T-helper 2 cell treated with Interferon-gamma antibody and Interleukin-4, amounts not matched to agents 100 ng/mL and 5 ng/mL, for 36 hours (primary cell): ENCODE measurements at regions not wholly inside any gene's neighbourhood (a gene's known extent, or its start where the extent isn't known, plus 50 kb on each side); places are given as distances from the start of the nearest gene placed in this dataset.

Experiments
- intact Hi-C: fragments of 100-400 bp; cut with micrococcal nuclease; formaldehyde crosslinking; loops from one replicate; pipeline ENCODE4 v1.15.1; 2023

DNA sequence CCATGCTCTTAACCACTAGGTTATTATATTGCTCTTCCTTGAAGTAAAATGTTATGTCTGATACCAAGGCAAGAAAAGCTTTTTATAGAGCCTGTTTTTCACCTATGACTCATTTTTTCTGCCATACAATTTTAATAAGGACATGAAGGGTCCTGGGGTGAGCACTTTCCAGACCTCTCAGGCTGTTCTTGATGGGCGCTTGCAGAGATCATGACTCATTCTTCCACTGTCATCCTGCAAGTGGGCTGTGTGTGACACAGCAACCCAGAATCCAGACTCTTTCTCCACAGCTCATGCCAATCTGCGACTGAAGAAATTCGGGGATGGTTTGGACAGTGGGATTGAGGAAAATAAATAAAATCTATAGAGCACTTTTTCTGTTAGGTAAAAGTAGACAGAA, 506.7 kb upstream of the NBEA start:
- intact Hi-C loops = no loop called here

- intact Hi-C loops = no loop called here
These were observed 504.2 kb upstream of the NBEA start for GRCh38 chr13:34437873-34438272.

DNA sequence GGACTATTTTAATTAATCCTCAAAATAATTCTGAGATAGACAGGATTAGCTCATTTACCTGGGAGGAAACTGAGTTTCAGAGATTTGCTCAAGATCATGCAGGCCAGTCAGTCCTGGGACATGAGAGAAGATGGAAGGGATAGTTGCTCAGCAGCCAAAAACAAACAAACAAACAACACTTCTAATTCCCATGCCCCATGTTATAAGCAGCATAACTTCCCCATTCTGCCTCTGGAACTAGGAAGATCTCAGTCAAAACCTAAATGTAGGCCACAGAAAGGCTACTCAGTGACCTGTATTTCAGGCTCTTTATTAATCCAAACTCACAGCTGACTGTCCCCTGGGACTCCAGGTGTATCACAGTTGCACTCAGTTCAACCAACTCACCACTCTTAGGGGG, 489.2 kb upstream of the NBEA start:
- intact Hi-C loops = no loop called here

GRCh38 chr13:34458756-34459715, 483.0 kb upstream of the NBEA start:
- intact Hi-C loops = no loop called here

DNA sequence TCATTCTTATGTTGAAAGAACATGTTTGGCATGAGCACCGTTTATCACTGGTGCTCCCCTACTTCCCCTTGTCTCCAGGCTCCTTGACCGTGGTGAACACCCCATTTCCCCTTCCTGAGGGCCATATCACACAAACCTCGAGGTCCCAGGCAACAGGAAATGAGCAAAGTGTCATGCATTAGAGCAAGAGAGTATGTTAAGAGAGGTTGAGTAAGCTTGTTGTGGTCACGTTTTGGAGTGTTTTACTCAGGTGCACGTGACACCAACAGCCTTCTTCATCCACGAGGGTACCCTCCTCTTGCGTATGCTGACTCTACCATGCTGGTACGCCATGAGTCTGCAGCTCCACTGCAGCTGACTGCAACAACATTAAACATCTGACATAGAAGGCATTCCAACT, 482.2 kb upstream of the NBEA start:
- intact Hi-C loops = no loop called here

DNA sequence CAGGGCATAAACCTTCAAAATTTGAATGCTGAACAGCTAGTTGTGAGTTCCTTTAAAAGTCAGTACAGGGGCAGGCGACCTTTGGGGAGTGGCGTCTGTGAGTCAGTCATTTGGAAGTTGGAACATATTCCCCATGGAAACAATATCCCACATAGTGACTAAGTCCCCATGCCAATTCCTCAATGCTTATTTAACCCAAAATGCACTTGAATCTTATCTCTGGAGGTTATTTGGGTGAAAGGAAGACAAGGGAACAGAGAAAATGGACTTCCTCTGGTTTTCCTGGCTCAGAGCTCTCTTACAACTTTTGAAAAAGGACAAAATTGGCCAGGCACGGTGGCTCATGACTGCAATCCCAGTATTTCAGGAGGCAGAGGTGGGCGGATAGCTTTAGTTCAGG, 479.2 kb upstream of the NBEA start:
- intact Hi-C loops = no loop called here

DNA sequence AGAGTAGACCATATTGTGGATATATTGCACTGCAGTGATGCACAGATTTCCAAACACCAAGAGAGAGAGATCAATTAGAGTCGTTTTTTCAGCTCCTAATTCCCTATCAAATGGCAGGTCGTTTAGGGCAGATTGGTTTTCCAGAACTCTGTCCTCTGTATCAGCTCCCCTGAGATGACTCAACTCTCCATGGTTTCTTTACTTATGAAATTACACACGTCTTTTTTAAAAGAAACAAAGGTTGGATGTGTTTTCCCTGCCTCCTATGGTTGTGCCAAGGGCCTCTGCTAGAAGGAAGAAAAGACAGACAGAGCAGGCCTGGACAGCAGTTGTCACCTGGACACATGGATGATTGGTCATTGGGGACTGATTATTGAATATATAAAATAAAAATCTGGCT, 478.1 kb upstream of the NBEA start:
- intact Hi-C loops = no loop called here

DNA sequence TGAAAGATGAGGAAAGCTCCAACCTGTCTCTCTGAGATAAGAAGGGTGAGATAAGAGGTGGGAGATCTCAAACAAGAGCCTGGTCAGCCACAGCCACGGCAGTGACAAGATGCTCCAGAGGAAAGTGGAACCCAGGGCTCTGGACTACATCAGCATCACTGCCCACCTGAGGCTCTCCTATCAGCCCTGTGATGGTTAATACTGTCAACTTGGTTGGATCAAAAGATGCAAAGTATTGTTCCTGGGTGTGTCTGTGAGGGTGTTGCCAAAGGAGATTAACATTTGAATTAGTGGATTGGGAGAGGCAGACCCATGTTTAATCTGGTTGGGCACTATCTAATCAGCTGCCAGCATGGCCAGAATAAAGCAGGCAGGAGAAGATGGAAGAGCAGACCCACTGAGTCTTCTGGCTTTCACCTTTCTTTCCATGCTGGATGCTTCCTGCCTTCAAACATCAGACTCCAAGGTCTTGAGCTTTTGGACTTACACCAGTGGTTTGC, 476.6 kb upstream of the NBEA start:
- intact Hi-C loops = no loop called here

DNA sequence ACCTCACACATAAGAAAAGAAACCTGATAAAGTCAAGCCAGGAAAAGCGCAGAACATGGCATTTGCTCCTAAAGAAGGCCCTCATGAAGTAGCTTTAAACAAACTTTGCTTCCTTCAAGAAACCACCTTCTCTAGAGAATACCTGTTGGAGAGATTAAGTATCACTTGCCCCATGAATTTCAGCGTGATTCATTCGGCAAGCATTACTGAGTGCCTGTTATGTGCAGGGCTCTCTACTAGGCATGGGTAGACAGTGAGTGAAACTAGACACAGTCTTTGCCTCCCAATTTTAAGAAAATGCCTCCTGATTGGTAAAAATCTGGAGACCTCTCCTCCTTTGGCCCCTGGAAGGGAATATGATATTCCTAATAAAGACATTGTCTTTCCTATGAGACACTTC, 475.8 kb upstream of the NBEA start:
- intact Hi-C loops = no loop called here

DNA sequence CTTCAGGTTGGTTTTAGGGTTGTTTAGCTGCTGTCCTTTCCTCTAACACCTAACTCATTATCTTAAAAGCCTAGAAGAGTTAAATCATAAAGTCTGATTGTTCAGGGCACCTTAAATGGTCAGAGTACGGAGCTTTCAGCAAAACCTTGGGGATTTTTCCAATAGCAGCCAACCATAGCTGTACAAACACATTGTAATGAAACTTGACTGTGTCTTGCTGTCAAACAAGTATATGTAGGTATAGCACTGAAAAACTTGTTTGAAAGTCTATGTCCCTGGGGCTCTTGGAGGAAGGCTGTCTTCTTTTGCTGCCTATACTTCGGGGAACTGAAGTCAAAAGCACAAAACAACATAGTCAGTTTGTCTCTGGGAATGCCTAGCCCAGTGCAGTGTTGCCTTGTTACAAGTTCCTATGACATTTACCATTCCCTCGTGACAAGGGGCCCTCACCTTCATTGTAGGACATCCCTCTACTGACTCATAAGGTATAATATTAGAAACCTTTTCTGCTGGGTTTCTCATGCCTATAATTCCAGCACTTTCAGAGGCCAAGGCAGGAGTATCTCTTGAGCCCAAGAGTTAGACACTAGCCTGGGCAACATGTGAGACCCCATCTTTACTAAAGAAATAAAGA, 474.5 kb upstream of the NBEA start:
- intact Hi-C loops = no loop called here

DNA sequence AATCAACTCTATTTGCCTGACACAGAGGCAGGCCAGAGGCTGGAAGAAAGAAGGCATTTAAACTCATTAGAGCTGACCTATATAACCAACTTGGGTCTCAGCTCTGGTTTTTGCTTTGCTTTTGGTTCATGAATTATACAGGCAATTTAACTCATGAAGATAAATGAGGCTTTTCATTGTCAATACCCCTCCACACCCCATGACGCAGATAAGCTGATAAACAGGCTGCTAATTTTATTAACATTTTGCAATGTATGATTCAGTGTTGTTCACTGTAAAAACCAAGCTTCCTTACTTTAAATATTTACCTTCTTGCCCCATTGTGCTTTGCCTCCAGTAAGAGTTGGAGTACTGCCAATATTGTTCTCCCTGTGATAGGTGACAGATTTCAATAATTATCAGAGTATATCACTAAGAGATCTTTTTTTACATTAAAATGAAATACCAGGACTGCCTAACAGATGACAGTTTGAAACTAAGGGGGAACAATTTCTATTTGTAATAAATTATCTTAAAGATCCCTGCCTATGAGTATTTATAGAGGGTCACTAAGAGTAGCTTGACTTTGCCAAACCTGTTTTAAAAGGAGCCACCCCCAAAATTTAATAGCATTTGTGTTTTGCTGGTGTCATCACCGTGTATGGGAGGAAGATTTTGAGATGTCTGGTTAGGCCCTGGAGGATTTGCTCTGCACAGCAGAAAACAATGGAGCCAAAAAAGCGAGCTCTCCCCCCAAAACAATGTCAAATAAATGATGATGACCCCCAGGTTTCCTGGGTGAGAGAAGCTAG, 472.7 kb upstream of the NBEA start:
- intact Hi-C loops = no loop called here

GRCh38 chr13:34474187-34474868, 467.7 kb upstream of the NBEA start:
- intact Hi-C loops = no loop called here

GRCh38 chr13:34478376-34478775, 463.7 kb upstream of the NBEA start:
- intact Hi-C loops = no loop called here

DNA sequence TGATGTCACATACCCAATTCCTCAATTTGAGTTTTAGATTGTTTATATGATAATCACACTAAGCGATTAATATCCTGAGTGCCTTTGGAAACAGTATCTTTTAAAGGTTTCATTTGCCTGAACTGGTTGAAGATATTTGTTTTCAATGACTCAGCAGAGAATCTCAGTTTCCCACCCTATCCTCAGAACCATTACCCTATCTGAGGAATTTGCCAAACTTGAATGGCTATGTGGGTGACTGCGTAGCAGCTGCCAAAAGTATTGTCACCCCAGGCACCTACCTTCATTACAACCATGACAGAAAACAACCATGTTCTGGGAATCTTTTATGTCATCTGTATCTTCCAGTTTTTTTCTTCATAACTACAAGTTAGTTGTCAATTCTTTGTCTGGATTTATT, 440.1 kb upstream of the NBEA start:
- intact Hi-C loops = no loop called here

DNA sequence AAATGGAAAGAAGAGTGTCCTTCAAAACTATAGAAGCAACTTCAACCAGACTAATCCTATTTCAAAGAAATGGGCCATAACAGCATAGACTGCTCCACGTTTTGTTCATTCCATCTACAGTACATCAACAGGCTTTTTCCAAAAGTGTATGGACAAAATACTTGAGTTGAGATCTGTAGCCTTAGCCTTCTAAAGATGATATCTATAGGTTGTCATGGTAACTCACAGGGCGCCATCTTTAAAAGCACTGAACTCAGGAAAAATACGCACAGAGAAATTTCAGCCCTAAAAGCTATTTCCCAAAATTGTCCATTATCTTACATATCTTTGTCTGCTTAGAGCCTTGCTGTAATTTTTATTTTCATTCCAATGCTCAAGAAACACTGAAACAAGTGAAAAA, 439.4 kb upstream of the NBEA start:
- intact Hi-C loops = no loop called here

GRCh38 chr13:34506796-34507195, 435.3 kb upstream of the NBEA start:
- intact Hi-C loops = no loop called here

DNA sequence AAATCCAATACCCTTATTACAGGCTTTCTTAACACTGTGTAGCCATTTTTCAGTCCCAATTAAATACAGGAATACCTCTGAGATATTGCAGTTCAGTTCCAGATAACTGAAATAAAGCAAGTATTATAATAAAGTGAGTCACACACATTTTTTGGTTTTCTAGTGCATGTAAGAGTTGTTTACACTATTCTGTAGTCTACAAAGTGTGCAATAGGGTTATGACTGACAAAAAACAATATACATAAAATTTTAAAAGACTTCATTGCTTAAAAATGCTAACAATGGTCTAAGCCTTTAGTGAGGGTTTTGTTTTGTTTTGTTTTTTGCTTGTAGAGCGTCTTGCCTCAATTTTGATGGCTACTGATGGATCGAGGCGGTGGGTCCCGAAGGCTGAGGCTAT, 434.4 kb upstream of the NBEA start:
- intact Hi-C loops = no loop called here

DNA sequence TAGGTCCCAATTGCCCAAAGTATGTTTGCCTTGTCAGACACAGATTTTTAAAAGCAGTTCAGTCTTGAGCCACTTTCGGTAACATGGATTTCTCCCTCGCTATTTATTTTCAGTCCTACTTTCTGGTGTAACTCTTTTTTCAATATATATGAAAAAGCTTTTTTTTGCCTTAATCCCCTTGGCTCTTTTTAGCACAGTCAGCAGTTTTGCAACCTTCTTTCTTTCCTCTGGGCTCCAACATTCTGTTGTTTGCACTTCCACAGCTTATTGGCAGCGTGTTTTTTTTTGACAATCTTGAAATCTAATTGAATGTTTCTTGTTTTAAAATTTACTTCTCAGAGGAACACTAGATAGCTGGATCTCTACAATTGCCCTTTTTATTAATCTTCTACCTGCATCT, 429.3 kb upstream of the NBEA start:
- intact Hi-C loops = no loop called here

DNA sequence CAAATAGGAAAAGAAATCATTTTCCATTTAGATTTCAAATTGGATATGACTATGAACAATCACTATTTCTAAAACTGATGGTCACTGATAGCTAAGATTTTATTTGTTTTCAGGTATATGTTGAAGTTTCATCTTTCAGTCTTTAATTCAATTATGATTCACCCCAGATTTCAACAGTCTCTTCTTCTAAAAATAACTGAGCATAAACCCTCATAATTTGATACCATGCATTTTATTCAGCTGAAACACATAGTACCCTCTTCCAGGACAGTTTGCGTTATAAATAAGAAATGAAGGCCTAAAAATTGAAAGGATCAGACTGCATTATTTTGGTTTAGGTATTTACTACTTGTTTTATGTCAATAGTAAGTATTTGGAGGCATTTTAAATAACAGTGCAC, 428.5 kb upstream of the NBEA start:
- intact Hi-C loops = no loop called here

- intact Hi-C loops = no loop called here
These were observed 426.9 kb upstream of the NBEA start for GRCh38 chr13:34515201-34515600.

DNA sequence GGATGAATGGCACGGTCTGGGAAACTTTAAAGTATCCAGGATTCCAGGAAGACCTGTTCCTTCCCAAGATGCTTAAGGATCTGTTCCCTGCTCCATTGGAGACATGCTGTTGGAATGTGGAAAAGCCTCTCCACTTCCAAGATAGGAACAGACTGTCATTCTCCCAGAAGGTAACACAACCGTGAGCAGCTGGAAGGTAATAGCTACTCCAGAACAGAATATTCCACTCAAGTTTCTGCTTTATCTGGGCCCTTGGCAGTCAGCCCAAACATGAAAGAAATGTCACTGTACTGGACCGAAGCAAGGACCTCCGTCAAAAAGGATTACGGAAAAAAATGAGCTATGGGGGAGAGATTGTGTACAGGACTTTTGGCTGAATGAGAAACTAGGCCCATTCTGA, 420.9 kb upstream of the NBEA start:
- intact Hi-C loops = no loop called here
